Trophoblast cell (in vitro differentiated cells and primary cell): ENCODE measurements at regions not wholly inside any gene's neighbourhood (a gene's known extent, or its start where the extent isn't known, plus 50 kb on each side); places are given as distances from the start of the nearest gene placed in this dataset.
A peak's percentile ranks its signal among the peaks of the same experiment; 100 is the strongest.
"Not testable (repeated sequence)": the region's sequence is repeated elsewhere in the genome, so short reads cannot be mapped to it uniquely, and the experiment has no call there.

Experiments
- DNase-seq, 2 donors: peaks; one replicate each; pipeline ENCODE4 v3.0.0-alpha.2; 2016
- H2AFZ ChIP-seq: 2 replicates; pipeline ENCODE4 v1.6.1; 2013; ENCODE audit warnings: low read length, moderate library complexity, mild to moderate bottlenecking; ENCODE audit not compliant: insufficient read depth, poor library complexity
- H2AK5ac ChIP-seq: 2 replicates; pipeline ENCODE4 v1.6.1; 2013; ENCODE audit warnings: mild to moderate bottlenecking, low read length
- H2BK120ac ChIP-seq: 2 replicates; pipeline ENCODE4 v1.6.1; 2013; ENCODE audit warnings: low read length, mild to moderate bottlenecking, moderate library complexity; ENCODE audit not compliant: insufficient read depth, poor library complexity
- H2BK12ac ChIP-seq: 2 replicates; pipeline ENCODE4 v1.6.1; 2013; ENCODE audit warnings: mild to moderate bottlenecking, low read length, moderate library complexity
- H2BK5ac ChIP-seq: 2 replicates; pipeline ENCODE4 v1.6.1; 2013; ENCODE audit warnings: low read length, low read depth, moderate library complexity, mild to moderate bottlenecking; ENCODE audit not compliant: poor library complexity
- H3K14ac ChIP-seq: 2 replicates; pipeline ENCODE4 v1.6.1; 2013; ENCODE audit warnings: mild to moderate bottlenecking, low read length
- H3K18ac ChIP-seq: 2 replicates; pipeline ENCODE4 v1.6.1; 2013; ENCODE audit warnings: mild to moderate bottlenecking, low read length
- H3K23ac ChIP-seq: 2 replicates; pipeline ENCODE4 v1.6.1; 2013; ENCODE audit warnings: low read length
- H3K27ac ChIP-seq: 2 replicates; pipeline ENCODE4 v1.5.1; 2013; ENCODE audit warnings: low read depth, mild to moderate bottlenecking, inconsistent platforms, low read length, moderate library complexity
- H3K27me3 ChIP-seq: 2 replicates; pipeline ENCODE4 v1.6.1; 2013; ENCODE audit warnings: inconsistent platforms, mild to moderate bottlenecking, low read length, moderate library complexity; ENCODE audit not compliant: insufficient read depth
- H3K36me3 ChIP-seq, 2 experiments: 1 replicate in 1 of 2; 2 replicates in 1 of 2; pipeline ENCODE4 v1.6.1; 2013; ENCODE audit warnings: low read length in 2 of 2, mild to moderate bottlenecking in 2 of 2, moderate library complexity in 1 of 2; ENCODE audit not compliant: insufficient read depth in 2 of 2, control insufficient read depth in 1 of 2
- H3K4ac ChIP-seq: 2 replicates; pipeline ENCODE4 v1.6.1; 2013; ENCODE audit warnings: low read depth, mild to moderate bottlenecking, low read length, moderate library complexity
- H3K4me1 ChIP-seq, 2 experiments: 1 replicate in 1 of 2; 2 replicates in 1 of 2; pipeline ENCODE4 v1.6.1; 2013; ENCODE audit warnings: low read length in 2 of 2, mild to moderate bottlenecking in 2 of 2, moderate library complexity in 1 of 2; ENCODE audit not compliant: insufficient read depth in 2 of 2, control insufficient read depth in 1 of 2
- H3K4me2 ChIP-seq: 2 replicates; pipeline ENCODE4 v1.6.1; 2013; ENCODE audit warnings: inconsistent platforms, mild to moderate bottlenecking, low read length, moderate library complexity
- H3K4me3 ChIP-seq: 2 replicates; pipeline ENCODE4 v1.5.1; 2013; ENCODE audit warnings: mild to moderate bottlenecking, low read depth, low read length, inconsistent platforms
- H3K79me1 ChIP-seq: one replicate; pipeline ENCODE4 v1.6.1; 2013; ENCODE audit warnings: low read length
- H3K79me2 ChIP-seq: 2 replicates; pipeline ENCODE4 v1.6.1; 2013; ENCODE audit warnings: low read length, mild to moderate bottlenecking; ENCODE audit not compliant: control insufficient read depth, insufficient read depth, poor library complexity
- H3K9ac ChIP-seq: 2 replicates; pipeline ENCODE4 v1.6.1; 2013; ENCODE audit warnings: mild to moderate bottlenecking, low read length
- H3K9me3 ChIP-seq: 2 replicates; pipeline ENCODE4 v1.6.1; 2013; ENCODE audit warnings: low read depth, mild to moderate bottlenecking, control low read depth, inconsistent platforms, low read length; ENCODE audit not compliant: insufficient read depth
- H4K12ac ChIP-seq: 2 replicates; pipeline ENCODE4 v1.6.1; 2013; ENCODE audit warnings: low read depth, mild to moderate bottlenecking, low read length, moderate library complexity
- H4K8ac ChIP-seq: 2 replicates; pipeline ENCODE4 v1.6.1; 2013; ENCODE audit warnings: low read depth, mild to moderate bottlenecking, low read length, moderate library complexity
- H4K91ac ChIP-seq: one replicate; pipeline ENCODE4 v1.6.1; 2013; ENCODE audit warnings: low read depth, mild to moderate bottlenecking, low read length, moderate library complexity
- WGBS: extraction: QIAGEN DNeasy Blood & Tissue Kit; methylation state at CpG from one replicate; pipeline ENCODE4 v1.1.7; 2013; ENCODE audit warnings: missing lambda C conversion rate; ENCODE audit not compliant: insufficient read length, insufficient coverage; ENCODE audit errors: extremely low coverage; 5-methylcytosine and 5-hydroxymethylcytosine counted together

- peak; percentile 2 to 19 for DNase-seq
These were observed 209.9 kb upstream of the LRRC61 start for GRCh38 chr7:150113301-150113700.

GRCh38 chr7:150114591-150114990 lies 208.6 kb upstream of the LRRC61 start:
- H4K12ac ChIP-seq, H3K9me3 ChIP-seq, H3K4ac ChIP-seq, H3K4me2 ChIP-seq, H2AK5ac ChIP-seq, H4K8ac ChIP-seq, H3K4me3 ChIP-seq, H3K79me2 ChIP-seq, H3K23ac ChIP-seq, H2BK12ac ChIP-seq, H2AFZ ChIP-seq, H3K27me3 ChIP-seq, H3K36me3 ChIP-seq, H3K9ac ChIP-seq, H3K18ac ChIP-seq, H4K91ac ChIP-seq, H2BK120ac ChIP-seq, H3K14ac ChIP-seq, H2BK5ac ChIP-seq: not testable (repeated sequence)
- WGBS: no CpG with 5 or more reads among the region's 3 CpGs
- Histone ChIP-seq H3K4me1 (peaks cover 6 to 11% of the 10 kb centered on the region in 2 experiments), H3K79me1 (peaks cover 15% of the 10 kb centered on the region), H3K27ac (peak overlapping the region; percentile 93)
- peak in 1 of 2 donors; percentile 48 for DNase-seq

More at GRCh38 chr7:150113301-150113700, 209.9 kb upstream of the LRRC61 start:
- H3K27ac ChIP-seq: peak overlapping the region; percentile 95
- not testable (repeated sequence) for H3K27me3 ChIP-seq, H3K79me2 ChIP-seq, H2BK120ac ChIP-seq, H3K4me2 ChIP-seq, H2BK12ac ChIP-seq, H3K23ac ChIP-seq, H4K12ac ChIP-seq, H2AFZ ChIP-seq, H3K14ac ChIP-seq, H2BK5ac ChIP-seq, H3K18ac ChIP-seq, H3K36me3 ChIP-seq, H4K91ac ChIP-seq, H3K9ac ChIP-seq, H2AK5ac ChIP-seq, H3K4ac ChIP-seq, H4K8ac ChIP-seq, H3K4me3 ChIP-seq, H3K9me3 ChIP-seq
- no CpG with 5 or more reads among the region's 2 CpGs for WGBS
- peaks cover 6 to 11% of the 10 kb centered on the region in 2 experiments for H3K4me1 ChIP-seq
- peaks cover 15% of the 10 kb centered on the region for H3K79me1 ChIP-seq

GRCh38 chr7:150119966-150120365 lies 203.2 kb upstream of the LRRC61 start:
- H3K23ac ChIP-seq, H2BK120ac ChIP-seq, H2AK5ac ChIP-seq, H3K14ac ChIP-seq, H3K18ac ChIP-seq, H3K79me2 ChIP-seq, H4K12ac ChIP-seq, H3K36me3 ChIP-seq, H3K4ac ChIP-seq, H3K27ac ChIP-seq, H3K4me2 ChIP-seq, H3K9ac ChIP-seq, H3K79me1 ChIP-seq, H3K4me3 ChIP-seq, H3K4me1 ChIP-seq, H2BK12ac ChIP-seq, H4K91ac ChIP-seq, H3K9me3 ChIP-seq, H4K8ac ChIP-seq, H3K27me3 ChIP-seq, H2BK5ac ChIP-seq, H2AFZ ChIP-seq, DNase-seq: not testable (repeated sequence)
- no CpG with 5 or more reads among the region's 1 CpG for WGBS

GRCh38 chr7:150125831-150126230 lies 197.3 kb upstream of the LRRC61 start:
- not testable (repeated sequence) for H2BK5ac ChIP-seq, H2BK120ac ChIP-seq
- WGBS: no CpG with 5 or more reads among the region's 8 CpGs

More at GRCh38 chr7:150125831-150126230, 197.3 kb upstream of the LRRC61 start:
- not testable (repeated sequence) for H3K4me2 ChIP-seq, H4K91ac ChIP-seq, H2AFZ ChIP-seq, H4K12ac ChIP-seq, H2BK12ac ChIP-seq, H3K14ac ChIP-seq, H4K8ac ChIP-seq, H3K27me3 ChIP-seq, H3K79me2 ChIP-seq, H3K9me3 ChIP-seq, H3K18ac ChIP-seq, DNase-seq, H3K9ac ChIP-seq, H3K36me3 ChIP-seq, H3K4me3 ChIP-seq, H3K79me1 ChIP-seq, H3K27ac ChIP-seq, H3K4me1 ChIP-seq, H2AK5ac ChIP-seq, H3K23ac ChIP-seq, H3K4ac ChIP-seq
